ENCODE measurements at regions not wholly inside any gene's neighbourhood (a gene's known extent, or its start where the extent isn't known, plus 50 kb on each side); places are given as distances from the start of the nearest gene placed in this dataset.

GRCh38 chr2:216793386-216793785, 66.5 kb downstream of the TNP1 start:
- Histone ChIP-seq H3K79me2 (ENCODE audit: insufficient read depth, low read depth) (no peaks in the 10 kb centered on the region), H3K27ac (no peak overlapping the region), H3K9ac (no peak overlapping the region), H3K4me1 (ENCODE audit: low read depth, poor library complexity, severe bottlenecking) (no peaks in the 10 kb centered on the region), H3K36me3 (ENCODE audit: insufficient read depth) (no peaks in the 10 kb centered on the region), H2AFZ (ENCODE audit: low read depth) (no peak overlapping the region), H3K27me3 (ENCODE audit: insufficient read depth, low read depth) (no peaks in the 10 kb centered on the region), H3K4me3 (IDR thresholded peaks at IDR 0.05; ENCODE audit: insufficient read depth, low read depth, low read length) (no peak overlapping the region), H4K20me1 (ENCODE audit: insufficient read depth) (no peaks in the 10 kb centered on the region), H3K4me2 (no peak overlapping the region)
- TF ChIP-seq CTCF (conservative IDR thresholded peaks at IDR 0.05; ENCODE audit: low read depth, low read length), result no peak

- Histone ChIP-seq H3K9ac (no peak overlapping the region), H3K4me2 (no peak overlapping the region), H3K27ac (no peak overlapping the region), H3K4me1 (ENCODE audit: low read depth, poor library complexity, severe bottlenecking) (no peaks in the 10 kb centered on the region), H3K4me3 (IDR thresholded peaks at IDR 0.05; ENCODE audit: insufficient read depth, low read depth, low read length) (no peak overlapping the region), H3K79me2 (ENCODE audit: insufficient read depth, low read depth) (no peaks in the 10 kb centered on the region), H3K36me3 (ENCODE audit: insufficient read depth) (no peaks in the 10 kb centered on the region), H3K27me3 (ENCODE audit: insufficient read depth, low read depth) (no peaks in the 10 kb centered on the region), H4K20me1 (ENCODE audit: insufficient read depth) (no peaks in the 10 kb centered on the region), H2AFZ (ENCODE audit: low read depth) (no peak overlapping the region)
- no peak for TF ChIP-seq CTCF (conservative IDR thresholded peaks at IDR 0.05; ENCODE audit: low read depth, low read length)
Observed at GRCh38 chr2:216792222-216793021, 67.4 kb downstream of the TNP1 start.

- no peak for TF ChIP-seq CTCF (conservative IDR thresholded peaks at IDR 0.05; ENCODE audit: low read depth, low read length)
- H3K9ac ChIP-seq, result no peak overlapping the region
- no peak overlapping the region for H2AFZ ChIP-seq (ENCODE audit: low read depth)
- H3K36me3 ChIP-seq (ENCODE audit: insufficient read depth), result no peaks in the 10 kb centered on the region
- no peak overlapping the region for H3K4me3 ChIP-seq (IDR thresholded peaks at IDR 0.05; ENCODE audit: insufficient read depth, low read depth, low read length)
- no peak overlapping the region for H3K4me2 ChIP-seq
- H3K27me3 ChIP-seq (ENCODE audit: insufficient read depth, low read depth), result no peaks in the 10 kb centered on the region
- no peaks in the 10 kb centered on the region for H3K79me2 ChIP-seq (ENCODE audit: insufficient read depth, low read depth)
- no peaks in the 10 kb centered on the region for H4K20me1 ChIP-seq (ENCODE audit: insufficient read depth)
- H3K27ac ChIP-seq, result no peak overlapping the region
- no peaks in the 10 kb centered on the region for H3K4me1 ChIP-seq (ENCODE audit: low read depth, poor library complexity, severe bottlenecking)
Observed at GRCh38 chr2:216791303-216791702, 68.6 kb downstream of the TNP1 start.

- Histone ChIP-seq H3K36me3 (ENCODE audit: insufficient read depth) (no peaks in the 10 kb centered on the region), H4K20me1 (ENCODE audit: insufficient read depth) (no peaks in the 10 kb centered on the region), H3K4me2 (no peak overlapping the region), H3K9ac (no peak overlapping the region), H3K4me1 (ENCODE audit: low read depth, poor library complexity, severe bottlenecking) (no peaks in the 10 kb centered on the region), H2AFZ (ENCODE audit: low read depth) (no peak overlapping the region), H3K4me3 (IDR thresholded peaks at IDR 0.05; ENCODE audit: insufficient read depth, low read depth, low read length) (no peak overlapping the region), H3K79me2 (ENCODE audit: insufficient read depth, low read depth) (no peaks in the 10 kb centered on the region), H3K27ac (no peak overlapping the region), H3K27me3 (ENCODE audit: insufficient read depth, low read depth) (no peaks in the 10 kb centered on the region)
- no peak for TF ChIP-seq CTCF (conservative IDR thresholded peaks at IDR 0.05; ENCODE audit: low read depth, low read length)
Observed at GRCh38 chr2:216789081-216789480, 70.8 kb downstream of the TNP1 start.
